AG09319 (cell line): ENCODE measurements at regions not wholly inside any gene's neighbourhood (a gene's known extent, or its start where the extent isn't known, plus 50 kb on each side); places are given as distances from the start of the nearest gene placed in this dataset.
"Not testable (repeated sequence)": the region's sequence is repeated elsewhere in the genome, so short reads cannot be mapped to it uniquely, and the experiment has no call there.

Source experiments
- DNase-seq: peaks from one replicate; pipeline ENCODE4 v3.0.0-alpha.2; 2010; ENCODE audit warnings: low read depth; ENCODE audit errors: extremely low read depth
- CTCF ChIP-seq: IDR thresholded peaks from 2 replicates; pipeline ENCODE4 v1.5.1; 2011; ENCODE audit warnings: low read depth, mild to moderate bottlenecking, inconsistent platforms, low read length, moderate library complexity

GRCh38 chr12:65675141-65675621 is 149.1 kb upstream of the HMGA2 start:
- peak; percentile 43 for DNase-seq
- no peak for TF ChIP-seq CTCF

GRCh38 chr12:65678172-65678571 is 146.1 kb upstream of the HMGA2 start:
- DNase-seq, result not testable (repeated sequence)

GRCh38 chr12:65681226-65681625 is 143.1 kb upstream of the HMGA2 start:
- TF ChIP-seq CTCF, result no peak
- DNase-seq, result no peak

- no peak for TF ChIP-seq CTCF
- no peak for DNase-seq
These were observed 142.2 kb upstream of the HMGA2 start for GRCh38 chr12:65682112-65682511.

GRCh38 chr12:65684906-65685305 is 139.4 kb upstream of the HMGA2 start:
- no peak for TF ChIP-seq CTCF
- DNase-seq, result no peak

GRCh38 chr12:65685514-65685913 is 138.8 kb upstream of the HMGA2 start:
- DNase-seq, result no peak

GRCh38 chr12:65689508-65689907 is 134.8 kb upstream of the HMGA2 start:
- no peak for TF ChIP-seq CTCF

More at GRCh38 chr12:65685514-65685913, 138.8 kb upstream of the HMGA2 start:
- peak; percentile 52 for TF ChIP-seq CTCF

GRCh38 chr12:65690477-65690876 is 133.8 kb upstream of the HMGA2 start:
- no peak for DNase-seq
- TF ChIP-seq CTCF, result no peak

More at GRCh38 chr12:65689508-65689907, 134.8 kb upstream of the HMGA2 start:
- no peak for DNase-seq
